Dermis blood vessel endothelial cell (primary cell): ENCODE measurements at regions not wholly inside any gene's neighbourhood (a gene's known extent, or its start where the extent isn't known, plus 50 kb on each side); places are given as distances from the start of the nearest gene placed in this dataset.
"Not testable (repeated sequence)": the region's sequence is repeated elsewhere in the genome, so short reads cannot be mapped to it uniquely, and the experiment has no call there.

Source experiments
- DNase-seq: peaks from one replicate; pipeline ENCODE4 v3.0.0; 2010

DNA sequence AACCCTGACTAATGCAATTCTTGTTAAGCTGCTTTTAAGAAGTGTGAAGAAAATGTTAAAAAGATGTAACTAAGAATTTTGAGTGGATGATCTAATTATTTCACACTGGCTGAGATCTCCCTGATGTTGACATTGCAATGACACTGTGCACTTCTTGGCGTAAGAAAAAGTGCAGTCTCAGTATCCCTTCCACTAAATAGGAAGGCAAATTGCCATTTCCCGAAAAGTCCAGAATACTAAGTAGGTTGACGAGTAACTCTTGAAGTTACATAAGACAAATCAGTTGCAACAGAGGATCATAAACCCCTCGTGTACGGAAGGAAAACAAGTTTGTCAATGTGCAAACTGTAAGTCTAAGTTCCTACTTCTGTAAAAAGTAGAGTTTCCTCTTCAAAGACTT, 189.9 kb downstream of the LMLN start:
- not testable (repeated sequence) for DNase-seq

DNA sequence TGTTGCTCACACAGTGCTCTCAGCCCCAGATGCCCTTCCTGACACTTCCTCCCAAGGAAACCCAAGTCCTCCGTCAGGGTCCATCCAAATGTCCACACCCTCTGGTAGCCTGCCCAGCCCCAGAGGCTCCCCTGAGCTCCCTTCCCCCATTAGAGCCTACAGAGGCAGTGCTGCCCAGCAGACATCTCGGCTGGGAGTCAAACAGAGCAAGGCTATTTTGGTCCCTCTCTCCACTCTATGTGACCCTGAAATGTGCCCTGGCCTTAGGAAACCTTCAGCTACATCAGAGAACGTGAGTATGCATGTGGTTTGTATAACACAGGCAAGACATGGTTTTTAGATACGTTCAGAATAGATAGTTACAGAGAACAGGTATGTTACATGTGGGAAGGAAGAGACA, 191.8 kb downstream of the LMLN start:
- DNase-seq = not testable (repeated sequence)

- DNase-seq = not testable (repeated sequence)
Measured at GRCh38 chr3:198155771-198156170, 195.8 kb downstream of the LMLN start.

GRCh38 chr3:198157231-198157868, 197.3 kb downstream of the LMLN start:
- DNase-seq = not testable (repeated sequence)

GRCh38 chr3:198158007-198158406, 198.0 kb downstream of the LMLN start:
- DNase-seq = not testable (repeated sequence)

- peak; percentile 56 for DNase-seq
Measured at GRCh38 chr3:198167339-198168039, 207.5 kb downstream of the LMLN start.

GRCh38 chr3:198170781-198171180, 210.8 kb downstream of the LMLN start:
- not testable (repeated sequence) for DNase-seq

- not testable (repeated sequence) for DNase-seq
Measured at GRCh38 chr3:198173080-198173479, 213.1 kb downstream of the LMLN start.

- not testable (repeated sequence) for DNase-seq
Measured at GRCh38 chr3:198173929-198174574, 214.0 kb downstream of the LMLN start.
